Prostate gland (tissue), 2 donors: ENCODE measurements at regions not wholly inside any gene's neighbourhood (a gene's known extent, or its start where the extent isn't known, plus 50 kb on each side); places are given as distances from the start of the nearest gene placed in this dataset.

ENCODE experiments used
- POLR2A ChIP-seq: fragments of 450-650 bp; IDR thresholded peaks from one replicate; pipeline ENCODE4 v1.6.1; 2016; ENCODE audit warnings: antibody characterized with exemption, mild to moderate bottlenecking
- TF ChIP-seq, protein P1 (sequence below), 4 experiments: fragments of 200-600 bp in 2 of 4; fragments of 450-650 bp in 2 of 4; sonication (generic) in 2 of 4; IDR thresholded peaks; 1 replicate in 3 of 4; 2 replicates in 1 of 4; pipeline ENCODE4 v1.5.1; 2016 to 2019; ENCODE audit warnings: antibody characterized with exemption in 4 of 4, mild to moderate bottlenecking in 2 of 4, moderate library complexity in 2 of 4

DNA sequence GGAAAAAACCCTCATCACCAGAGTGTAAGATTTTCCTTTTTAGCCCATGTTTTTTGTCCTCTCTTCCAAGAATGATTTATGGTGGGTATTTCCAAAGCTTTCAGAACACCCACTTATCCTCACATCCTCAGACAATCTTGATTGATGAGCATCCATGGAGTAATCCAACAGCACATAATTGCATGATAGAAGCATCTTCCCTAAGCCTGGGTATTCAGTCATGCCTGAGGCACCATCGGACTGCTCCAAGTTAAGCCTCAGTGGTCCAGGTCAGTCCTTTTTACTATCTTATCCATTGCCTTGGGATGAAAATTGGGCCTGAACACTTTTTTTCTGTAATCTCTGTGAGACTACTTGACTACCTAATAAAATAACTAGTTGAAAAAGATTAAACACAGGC, 676.0 kb upstream of the SEMA6D start:
- TF ChIP-seq, protein P1, sequence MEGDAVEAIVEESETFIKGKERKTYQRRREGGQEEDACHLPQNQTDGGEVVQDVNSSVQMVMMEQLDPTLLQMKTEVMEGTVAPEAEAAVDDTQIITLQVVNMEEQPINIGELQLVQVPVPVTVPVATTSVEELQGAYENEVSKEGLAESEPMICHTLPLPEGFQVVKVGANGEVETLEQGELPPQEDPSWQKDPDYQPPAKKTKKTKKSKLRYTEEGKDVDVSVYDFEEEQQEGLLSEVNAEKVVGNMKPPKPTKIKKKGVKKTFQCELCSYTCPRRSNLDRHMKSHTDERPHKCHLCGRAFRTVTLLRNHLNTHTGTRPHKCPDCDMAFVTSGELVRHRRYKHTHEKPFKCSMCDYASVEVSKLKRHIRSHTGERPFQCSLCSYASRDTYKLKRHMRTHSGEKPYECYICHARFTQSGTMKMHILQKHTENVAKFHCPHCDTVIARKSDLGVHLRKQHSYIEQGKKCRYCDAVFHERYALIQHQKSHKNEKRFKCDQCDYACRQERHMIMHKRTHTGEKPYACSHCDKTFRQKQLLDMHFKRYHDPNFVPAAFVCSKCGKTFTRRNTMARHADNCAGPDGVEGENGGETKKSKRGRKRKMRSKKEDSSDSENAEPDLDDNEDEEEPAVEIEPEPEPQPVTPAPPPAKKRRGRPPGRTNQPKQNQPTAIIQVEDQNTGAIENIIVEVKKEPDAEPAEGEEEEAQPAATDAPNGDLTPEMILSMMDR (IDR thresholded peaks at IDR 0.05) = no peak
- TF ChIP-seq POLR2A = no peak
